ENCODE measurements at regions not wholly inside any gene's neighbourhood (a gene's known extent, or its start where the extent isn't known, plus 50 kb on each side); places are given as distances from the start of the nearest gene placed in this dataset.
A peak's percentile ranks its signal among the peaks of the same experiment; 100 is the strongest.

DNA sequence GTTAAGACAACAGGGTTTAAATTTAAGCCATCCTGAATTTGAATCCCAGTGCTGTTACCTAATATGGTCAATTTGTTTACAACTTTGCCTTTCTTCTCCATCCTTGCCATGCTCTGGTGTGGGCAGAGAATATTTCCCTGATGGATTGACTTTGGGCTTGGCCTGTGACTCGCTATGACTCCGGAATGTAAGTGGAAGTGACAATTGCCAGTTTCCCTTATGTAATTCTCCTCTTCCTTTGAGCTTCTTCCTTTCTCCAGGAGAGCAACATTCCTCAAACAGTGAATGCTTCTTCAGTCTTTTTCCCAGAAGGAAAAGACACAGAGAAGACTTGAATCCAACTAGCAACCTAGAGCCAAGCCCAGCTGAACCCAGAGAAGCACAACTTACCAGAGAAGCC is 159.1 kb downstream of the LURAP1L start:
- DNase-seq (ENCODE audit: low read depth in 2 of 2) = no peak

GRCh38 chr9:12934545-12935272 is 159.9 kb downstream of the LURAP1L start:
- DNase-seq (ENCODE audit: low read depth in 2 of 2) = no peak

- DNase-seq (ENCODE audit: low read depth in 2 of 2) = peak in 1 of 2 donors; percentile 68
These were observed 160.9 kb downstream of the LURAP1L start for GRCh38 chr9:12935714-12936113.

GRCh38 chr9:12954441-12954840 is 179.6 kb downstream of the LURAP1L start:
- no peak for DNase-seq (ENCODE audit: low read depth in 2 of 2)

DNA sequence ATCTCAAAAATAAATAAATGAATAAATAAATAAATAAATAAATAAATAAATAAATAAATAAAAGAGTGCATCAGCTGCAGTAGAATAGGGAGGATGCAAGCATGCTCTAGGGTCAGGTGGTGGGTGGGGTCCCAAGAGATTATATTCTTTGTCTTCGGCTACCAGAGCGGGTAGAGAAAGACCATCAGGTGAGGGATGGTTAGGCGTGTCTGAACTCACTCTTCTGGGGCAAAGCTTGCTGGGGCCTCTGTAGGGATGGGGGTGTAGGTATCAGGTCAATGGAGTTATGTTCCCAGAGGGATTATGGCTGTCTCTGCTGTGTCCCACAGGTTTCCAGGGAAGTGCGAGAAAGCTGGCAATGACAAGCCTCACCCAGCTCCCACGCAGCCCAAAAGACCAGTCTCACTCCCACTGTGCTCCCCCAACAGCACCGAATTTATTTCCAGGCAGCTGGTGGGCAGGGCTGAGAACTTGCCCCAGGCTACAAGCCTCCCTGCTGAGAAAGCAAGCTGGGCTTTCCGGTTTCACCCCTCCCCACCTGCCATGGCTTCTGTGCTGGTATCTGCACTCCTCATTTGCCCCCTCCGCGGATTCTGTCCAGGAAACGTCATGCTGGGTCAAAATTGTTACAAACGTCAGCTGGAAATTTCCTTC is 180.8 kb downstream of the LURAP1L start:
- DNase-seq (ENCODE audit: low read depth in 2 of 2) = no peak

DNA sequence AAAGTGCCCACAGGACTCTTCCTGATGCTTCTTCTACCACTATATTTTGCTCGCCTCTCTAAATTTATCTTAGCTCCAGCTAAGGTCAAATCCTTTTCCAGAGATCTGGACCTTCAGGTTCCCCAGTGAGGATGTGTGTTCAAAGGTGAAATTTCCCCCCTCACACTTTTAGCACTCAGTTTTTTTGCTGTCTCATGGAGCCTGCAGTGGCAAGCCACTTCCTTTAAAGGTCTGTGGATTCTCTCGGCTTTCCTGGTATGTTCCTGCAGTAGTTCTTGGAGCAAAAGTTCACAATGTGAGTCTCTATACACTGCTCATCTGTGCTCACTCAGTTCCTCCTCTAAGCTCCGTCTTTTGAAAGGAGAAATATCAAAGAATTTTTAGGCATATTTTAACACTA is 181.4 kb downstream of the LURAP1L start:
- DNase-seq (ENCODE audit: low read depth in 2 of 2) = no peak

DNA sequence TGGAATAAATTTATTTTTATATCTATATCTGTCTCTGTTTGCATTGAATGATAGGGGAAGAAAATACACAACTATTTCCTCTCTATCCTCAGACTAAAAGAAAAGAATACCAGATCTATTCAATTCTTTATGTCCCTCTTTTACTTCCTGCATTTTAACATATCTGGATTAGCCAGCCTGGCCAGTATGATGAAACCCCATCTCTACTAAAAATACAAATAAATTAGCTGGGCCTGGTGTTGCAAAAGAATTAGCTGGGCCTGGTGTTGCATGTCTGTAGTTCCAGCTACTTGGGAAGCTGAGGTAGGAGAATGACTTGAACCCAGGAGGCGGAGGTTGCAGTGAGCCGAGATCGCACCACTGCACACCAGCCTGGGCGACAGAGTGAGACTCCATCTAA is 182.0 kb downstream of the LURAP1L start:
- DNase-seq (ENCODE audit: low read depth in 2 of 2) = no peak

DNA sequence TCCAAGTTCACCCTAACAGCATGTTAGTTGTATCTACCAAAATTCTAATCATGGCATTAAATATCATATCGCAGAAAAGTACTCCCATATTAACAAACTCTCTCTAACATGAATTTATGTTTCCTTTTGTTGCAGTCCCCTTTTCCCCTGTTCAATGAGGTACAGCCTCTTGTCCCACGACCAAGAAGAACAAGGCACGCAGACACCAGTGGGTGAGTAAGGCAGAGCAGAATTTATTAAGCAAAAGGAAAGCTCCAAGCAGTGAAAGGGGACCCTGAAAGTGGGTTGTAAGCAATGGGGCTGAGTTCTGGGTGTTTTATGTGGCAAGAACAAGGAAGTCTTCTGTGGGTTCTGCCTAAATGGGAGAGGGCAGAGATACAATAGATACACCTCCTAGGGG is 183.5 kb downstream of the LURAP1L start:
- DNase-seq (ENCODE audit: low read depth in 2 of 2) = no peak

- DNase-seq (ENCODE audit: low read depth in 2 of 2) = no peak
These were observed 183.9 kb downstream of the LURAP1L start for GRCh38 chr9:12958708-12959107.

- no peak for DNase-seq (ENCODE audit: low read depth in 2 of 2)
These were observed 186.5 kb downstream of the LURAP1L start for GRCh38 chr9:12961276-12961809.

GRCh38 chr9:12963537-12963936 is 188.7 kb downstream of the LURAP1L start:
- DNase-seq (ENCODE audit: low read depth in 2 of 2) = no peak

- no peak for DNase-seq (ENCODE audit: low read depth in 2 of 2)
These were observed 189.5 kb downstream of the LURAP1L start for GRCh38 chr9:12964271-12964670.

DNA sequence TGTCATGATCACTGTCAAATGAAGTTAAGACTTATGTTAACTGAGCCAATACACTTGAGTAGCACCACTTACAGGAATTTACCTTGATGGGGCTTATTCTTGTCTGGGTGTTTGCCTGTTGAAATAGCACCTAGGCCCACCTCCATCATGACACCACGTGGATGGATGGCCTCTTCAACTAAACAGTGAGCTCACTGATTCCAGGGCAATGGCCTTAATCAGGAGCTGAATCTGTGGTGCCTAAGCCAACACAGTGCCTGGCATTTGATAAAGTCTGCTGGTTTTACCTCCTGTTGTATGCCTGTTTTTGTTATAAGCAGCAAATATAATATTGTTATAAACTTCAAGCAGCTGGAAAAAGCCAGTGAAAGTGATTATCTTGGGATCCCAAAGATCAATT is 190.5 kb downstream of the LURAP1L start:
- DNase-seq (ENCODE audit: low read depth in 2 of 2) = no peak

DNA sequence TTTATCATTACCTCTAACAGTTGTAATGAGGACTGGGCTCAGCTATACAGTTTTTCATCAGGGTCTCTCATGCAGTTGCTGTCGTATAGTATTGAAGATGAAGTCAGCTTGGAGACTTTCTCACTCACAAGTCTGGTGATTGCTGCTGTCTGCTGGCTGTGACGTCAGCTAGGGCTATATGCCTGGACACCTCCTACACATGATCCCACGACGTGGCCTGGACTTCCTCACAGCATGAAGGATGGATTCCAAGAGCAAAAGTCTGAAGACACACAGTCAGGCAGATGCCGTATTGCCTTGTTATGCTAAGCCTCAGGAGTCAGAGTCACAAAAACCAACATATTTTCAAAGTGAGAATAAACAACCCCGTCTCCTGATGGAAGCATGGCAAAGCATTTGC is 193.3 kb downstream of the LURAP1L start:
- no peak for DNase-seq (ENCODE audit: low read depth in 2 of 2)

GRCh38 chr9:12972608-12973589 is 198.1 kb downstream of the LURAP1L start:
- DNase-seq (ENCODE audit: low read depth in 2 of 2) = no peak

DNA sequence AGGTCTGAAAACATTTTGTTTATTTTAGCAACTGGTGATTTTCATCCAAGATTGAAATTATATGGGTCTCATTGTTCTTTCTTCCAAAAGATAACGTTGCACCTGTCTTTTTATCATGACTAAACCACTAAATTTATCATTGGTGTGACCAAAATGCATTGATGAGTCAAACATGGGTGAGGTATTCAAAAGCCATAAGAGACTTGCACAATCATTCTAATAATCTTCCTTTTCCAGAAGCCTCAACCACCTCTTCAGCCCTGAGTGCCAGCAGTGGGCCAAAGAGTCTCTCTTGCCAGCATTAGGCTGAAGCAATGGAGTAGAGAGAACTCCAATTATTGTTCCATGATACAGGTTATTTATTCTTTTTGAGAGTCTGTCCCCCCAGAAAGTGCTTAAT is 198.9 kb downstream of the LURAP1L start:
- DNase-seq (ENCODE audit: low read depth in 2 of 2) = no peak

GRCh38 chr9:12974671-12975070 is 199.9 kb downstream of the LURAP1L start:
- no peak for DNase-seq (ENCODE audit: low read depth in 2 of 2)

GRCh38 chr9:12975496-12975895 is 200.7 kb downstream of the LURAP1L start:
- no peak for DNase-seq (ENCODE audit: low read depth in 2 of 2)

GRCh38 chr9:12980085-12980851 is 205.4 kb downstream of the LURAP1L start:
- DNase-seq (ENCODE audit: low read depth in 2 of 2) = no peak

- no peak for DNase-seq (ENCODE audit: low read depth in 2 of 2)
These were observed 213.4 kb downstream of the LURAP1L start for GRCh38 chr9:12988258-12988657.

DNA sequence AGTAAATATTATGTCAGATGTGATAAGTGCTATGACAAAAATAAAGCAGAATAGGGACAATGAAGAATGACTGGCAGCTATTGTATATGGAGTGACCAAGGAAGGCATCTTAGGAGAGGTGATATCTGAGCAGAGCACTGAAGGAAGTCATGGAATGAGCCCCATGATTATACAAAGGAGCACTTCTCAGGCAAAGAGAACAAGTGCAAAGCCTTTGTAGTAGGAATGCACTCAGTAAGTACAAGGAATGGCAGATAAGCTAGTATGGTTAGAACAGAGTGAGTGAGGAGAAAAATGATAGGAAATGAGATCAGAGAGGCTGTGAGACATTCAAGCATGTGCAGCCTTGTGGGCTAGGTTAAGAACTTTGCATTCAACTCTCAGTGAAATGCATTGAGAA is 214.8 kb downstream of the LURAP1L start:
- no peak for DNase-seq (ENCODE audit: low read depth in 2 of 2)
